ENCODE measurements at regions not wholly inside any gene's neighbourhood (a gene's known extent, or its start where the extent isn't known, plus 50 kb on each side); places are given as distances from the start of the nearest gene placed in this dataset.

- ChIA-PET POLR2A (no interaction called here), CTCF (no interaction called here)
- no peaks in the 10 kb centered on the region for H3K4me1 ChIP-seq (ENCODE audit: control insufficient read depth, insufficient read depth, low read length)
- no peaks in the 10 kb centered on the region for H3K36me3 ChIP-seq (ENCODE audit: control insufficient read depth, insufficient read depth, low read length)
- H3K9me3 ChIP-seq (ENCODE audit: control insufficient read depth, insufficient read depth, low read depth, low read length), result no peaks in the 10 kb centered on the region
- H3K27ac ChIP-seq (ENCODE audit: low read length), result no peak overlapping the region
- in situ Hi-C loops (cut with HindIII; ENCODE audit: low pct_unique_long_range_greater_than_20kb, low sequenced_read_pairs), result no loop called here
- ATAC-seq, result no peak
- TF ChIP-seq POLR2AphosphoS5 (IDR thresholded peaks at IDR 0.05; ENCODE audit: low read depth, low read length), result no peak
- TF ChIP-seq TCF7L2 (IDR thresholded peaks at IDR 0.05; ENCODE audit: low read depth, low read length), result no peak
- no peak for TF ChIP-seq REST (IDR thresholded peaks at IDR 0.05; ENCODE audit: insufficient read depth in 1 of 2, low read depth in 2 of 2, low read length in 1 of 2)
- no peak for TF ChIP-seq CTCF (IDR thresholded peaks at IDR 0.05)
- no peak for TF ChIP-seq SIN3A (IDR thresholded peaks at IDR 0.05; ENCODE audit: borderline replicate concordance, insufficient read depth, low read depth, low read length)
- H3K27me3 ChIP-seq (ENCODE audit: control insufficient read depth, insufficient read depth, low read length), result peaks cover 4% of the 10 kb centered on the region
- H3K4me3 ChIP-seq (ENCODE audit: low read depth in 2 of 2, low read length in 2 of 2), result no peak overlapping the region
- BruUV-seq (replicated peaks), result no TSS peak
- no peak for DNase-seq (ENCODE audit: low read depth, low spot score)
- intact Hi-C loops (cut with micrococcal nuclease; ENCODE audit: unreplicated experiment), result no loop called here
Measured at GRCh38 chr5:103466495-103466894, 96.1 kb downstream of the NUDT12 start.

- Histone ChIP-seq H3K27ac (ENCODE audit: low read length) (no peak overlapping the region), H3K4me1 (ENCODE audit: control insufficient read depth, insufficient read depth, low read length) (no peaks in the 10 kb centered on the region), H3K4me3 (ENCODE audit: low read depth in 2 of 2, low read length in 2 of 2) (no peak overlapping the region), H3K9me3 (ENCODE audit: control insufficient read depth, insufficient read depth, low read depth, low read length) (no peaks in the 10 kb centered on the region), H3K36me3 (ENCODE audit: control insufficient read depth, insufficient read depth, low read length) (no peaks in the 10 kb centered on the region), H3K27me3 (ENCODE audit: control insufficient read depth, insufficient read depth, low read length) (peaks cover 2% of the 10 kb centered on the region; the same call in 1 of the 2 replicates)
- no peak for TF ChIP-seq REST (IDR thresholded peaks at IDR 0.05; ENCODE audit: insufficient read depth in 1 of 2, low read depth in 2 of 2, low read length in 1 of 2)
- no peak for TF ChIP-seq TCF7L2 (IDR thresholded peaks at IDR 0.05; ENCODE audit: low read depth, low read length)
- no peak for TF ChIP-seq CTCF (IDR thresholded peaks at IDR 0.05)
- no peak for TF ChIP-seq POLR2AphosphoS5 (IDR thresholded peaks at IDR 0.05; ENCODE audit: low read depth, low read length)
- TF ChIP-seq SIN3A (IDR thresholded peaks at IDR 0.05; ENCODE audit: borderline replicate concordance, insufficient read depth, low read depth, low read length), result no peak
- ChIA-PET POLR2A (no interaction called here), CTCF (no interaction called here)
- ATAC-seq (no peak), DNase-seq (ENCODE audit: low read depth, low spot score) (no peak)
- in situ Hi-C loops (cut with HindIII; ENCODE audit: low pct_unique_long_range_greater_than_20kb, low sequenced_read_pairs), result no loop called here
- intact Hi-C loops (cut with micrococcal nuclease; ENCODE audit: unreplicated experiment), result no loop called here
- BruUV-seq (replicated peaks), result no TSS peak
Measured at GRCh38 chr5:103465891-103466290, 96.7 kb downstream of the NUDT12 start.

All from Panc1 (cell line).